ENCODE measurements at regions not wholly inside any gene's neighbourhood (a gene's known extent, or its start where the extent isn't known, plus 50 kb on each side); places are given as distances from the start of the nearest gene placed in this dataset.

- DNase-seq (ENCODE audit: low read depth): no peak
Measured at GRCh38 chr1:168631671-168632400, 55.4 kb downstream of the XCL1 start.

DNA sequence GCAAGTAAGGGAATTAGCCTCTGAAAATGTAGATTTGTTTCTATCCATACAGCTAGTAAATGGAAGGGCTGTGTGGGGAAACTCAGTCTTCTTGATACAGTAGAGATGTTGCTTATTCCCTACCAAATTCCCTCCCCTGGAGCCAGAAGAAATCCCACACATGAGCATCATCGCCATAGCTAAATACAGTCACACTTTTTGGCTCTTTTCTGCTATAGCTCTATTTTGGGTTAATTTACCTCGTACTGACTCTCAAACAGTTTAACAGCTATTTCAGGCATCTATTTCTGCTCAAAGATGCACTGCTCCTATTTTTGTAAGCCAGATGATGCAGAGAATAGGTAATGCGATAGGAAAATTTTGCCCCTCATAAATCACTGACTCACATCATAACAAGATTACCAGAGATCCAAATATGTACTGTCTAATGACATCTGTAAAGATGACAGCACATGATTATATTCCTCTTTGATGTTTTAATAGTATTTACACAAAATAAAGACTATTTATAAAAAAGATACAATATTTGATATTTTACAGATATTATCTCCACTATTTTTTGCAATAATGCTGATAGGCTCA, 58.6 kb downstream of the XCL1 start:
- no peak for DNase-seq (ENCODE audit: low read depth)

GRCh38 chr1:168636200-168636599, 59.8 kb downstream of the XCL1 start:
- DNase-seq (ENCODE audit: low read depth): no peak

DNA sequence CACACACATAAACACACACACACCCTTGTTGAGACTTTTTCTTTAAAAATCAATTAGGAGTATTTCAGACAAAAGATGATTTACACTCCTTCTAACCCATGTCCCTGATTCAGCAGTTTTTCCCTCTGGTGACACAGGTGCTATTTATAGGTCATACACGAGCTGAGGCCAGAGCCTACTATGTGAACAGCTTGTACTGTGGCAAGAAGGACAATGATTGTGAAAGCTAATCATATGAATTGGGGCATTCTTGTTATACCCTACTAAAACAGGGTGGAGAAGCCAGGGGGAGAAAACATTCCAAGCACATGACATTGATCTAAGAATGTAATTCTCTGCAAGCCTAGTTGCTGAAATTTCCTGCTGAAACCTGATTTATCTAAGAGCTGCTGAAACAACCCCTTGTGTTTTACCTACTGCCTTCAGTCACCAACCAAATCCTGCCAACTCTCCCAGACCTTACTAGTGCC, 60.3 kb downstream of the XCL1 start:
- peak; percentile 60 for DNase-seq (ENCODE audit: low read depth)

- DNase-seq (ENCODE audit: low read depth): peak; percentile 19
Measured at GRCh38 chr1:168637350-168637991, 61.1 kb downstream of the XCL1 start.

DNA sequence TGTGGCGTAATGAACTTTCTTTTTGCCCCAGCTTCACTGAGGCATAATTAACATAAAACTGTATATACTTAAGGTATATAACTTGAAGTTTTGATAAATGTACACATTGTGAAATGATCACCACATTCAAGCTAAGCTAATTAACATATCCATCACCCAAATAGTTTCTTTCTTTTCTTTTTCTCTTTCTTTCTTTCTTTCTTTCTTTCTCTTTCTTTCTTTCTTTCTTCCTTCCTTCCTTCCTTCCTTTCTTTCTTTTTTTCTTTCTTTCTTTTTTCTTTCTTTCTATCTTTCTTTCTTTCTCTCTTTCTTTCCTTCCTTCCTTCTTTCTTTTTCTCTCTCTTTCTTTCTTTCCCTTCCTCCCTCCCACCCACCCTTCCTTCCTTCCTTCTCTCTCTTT, 62.5 kb downstream of the XCL1 start:
- no peak for DNase-seq (ENCODE audit: low read depth)

- no peak for DNase-seq (ENCODE audit: low read depth)
Measured at GRCh38 chr1:168640182-168640581, 63.8 kb downstream of the XCL1 start.

- no peak for DNase-seq (ENCODE audit: low read depth)
Measured at GRCh38 chr1:168640836-168641235, 64.4 kb downstream of the XCL1 start.

- DNase-seq (ENCODE audit: low read depth): peak; percentile 89
Measured at GRCh38 chr1:168643152-168643551, 66.7 kb downstream of the XCL1 start.
